Keratinocyte (primary cell): ENCODE measurements at regions not wholly inside any gene's neighbourhood (a gene's known extent, or its start where the extent isn't known, plus 50 kb on each side); places are given as distances from the start of the nearest gene placed in this dataset.

ENCODE experiments used
- EZH2 ChIP-seq: IDR thresholded peaks from one replicate; pipeline ENCODE4 v1.6.1; 2012; ENCODE audit warnings: inconsistent platforms, mild to moderate bottlenecking, low read length, moderate library complexity
- TF ChIP-seq, protein P1 (sequence below), 3 experiments: IDR thresholded peaks in 1 of 3; conservative IDR thresholded peaks in 1 of 3; optimal IDR thresholded peaks in 1 of 3; 2 replicates in 2 of 3; 3 replicates in 1 of 3; pipeline versions ENCODE3 to v1.5.1; 2011; ENCODE audit warnings: low read length in 3 of 3, mild to moderate bottlenecking in 3 of 3, moderate library complexity in 2 of 3, control low read depth in 1 of 3, inconsistent platforms in 1 of 3; ENCODE audit not compliant: insufficient read depth in 2 of 3; ENCODE audit errors: extremely low read depth in 1 of 3

DNA sequence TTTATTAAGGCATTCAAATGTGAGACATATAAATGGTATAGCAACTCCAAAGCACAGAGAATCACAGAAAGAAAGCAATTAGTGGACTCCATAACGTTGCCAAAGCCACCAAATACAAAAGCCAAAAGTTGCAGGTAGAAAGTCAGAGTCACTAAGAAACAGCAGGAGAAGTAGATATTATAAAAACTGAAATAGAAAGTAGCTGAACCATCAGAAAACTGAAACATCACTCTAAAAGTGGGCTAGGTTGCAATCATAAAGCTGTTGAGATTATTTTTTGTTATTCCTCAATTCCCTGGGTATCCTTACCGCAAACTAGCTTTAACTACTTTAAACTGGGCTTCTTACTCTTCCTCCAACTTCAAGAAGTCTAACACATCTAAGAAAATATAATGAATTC lies 108.1 kb upstream of the ARRDC3 start:
- TF ChIP-seq, protein P1, sequence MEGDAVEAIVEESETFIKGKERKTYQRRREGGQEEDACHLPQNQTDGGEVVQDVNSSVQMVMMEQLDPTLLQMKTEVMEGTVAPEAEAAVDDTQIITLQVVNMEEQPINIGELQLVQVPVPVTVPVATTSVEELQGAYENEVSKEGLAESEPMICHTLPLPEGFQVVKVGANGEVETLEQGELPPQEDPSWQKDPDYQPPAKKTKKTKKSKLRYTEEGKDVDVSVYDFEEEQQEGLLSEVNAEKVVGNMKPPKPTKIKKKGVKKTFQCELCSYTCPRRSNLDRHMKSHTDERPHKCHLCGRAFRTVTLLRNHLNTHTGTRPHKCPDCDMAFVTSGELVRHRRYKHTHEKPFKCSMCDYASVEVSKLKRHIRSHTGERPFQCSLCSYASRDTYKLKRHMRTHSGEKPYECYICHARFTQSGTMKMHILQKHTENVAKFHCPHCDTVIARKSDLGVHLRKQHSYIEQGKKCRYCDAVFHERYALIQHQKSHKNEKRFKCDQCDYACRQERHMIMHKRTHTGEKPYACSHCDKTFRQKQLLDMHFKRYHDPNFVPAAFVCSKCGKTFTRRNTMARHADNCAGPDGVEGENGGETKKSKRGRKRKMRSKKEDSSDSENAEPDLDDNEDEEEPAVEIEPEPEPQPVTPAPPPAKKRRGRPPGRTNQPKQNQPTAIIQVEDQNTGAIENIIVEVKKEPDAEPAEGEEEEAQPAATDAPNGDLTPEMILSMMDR (optimal IDR thresholded peaks at IDR 0.05 in 1 of 3, IDR thresholded peaks at IDR 0.05 in 1 of 3, conservative IDR thresholded peaks at IDR 0.05 in 1 of 3; ENCODE audit: extremely low read depth in 1 of 3, insufficient read depth in 2 of 3, low read length in 3 of 3), result no peak
- TF ChIP-seq EZH2, result no peak
